Hepatocyte (in vitro differentiated cells): ENCODE measurements at regions not wholly inside any gene's neighbourhood (a gene's known extent, or its start where the extent isn't known, plus 50 kb on each side); places are given as distances from the start of the nearest gene placed in this dataset.

Source experiments
- DNase-seq: peaks from one replicate; pipeline ENCODE4 v3.0.0-alpha.2; 2016; ENCODE audit warnings: low spot score
- H2AFZ ChIP-seq: fragments of 200-600 bp; sonication (generic); 2 replicates; pipeline ENCODE4 v1.6.0; 2016; ENCODE audit warnings: antibody characterized with exemption, mild to moderate bottlenecking
- H3K27ac ChIP-seq: fragments of 200-600 bp; sonication (generic); 2 replicates; pipeline ENCODE4 v1.5.1; 2016; ENCODE audit warnings: mild to moderate bottlenecking
- H3K27me3 ChIP-seq: fragments of 200-600 bp; sonication (generic); 2 replicates; pipeline ENCODE4 v1.6.1; 2016
- H3K36me3 ChIP-seq: fragments of 200-600 bp; sonication (generic); replicated peaks from 2 replicates; pipeline ENCODE4 v1.5.1; 2016; ENCODE audit warnings: low read depth; ENCODE audit not compliant: insufficient read depth
- H3K4me1 ChIP-seq: fragments of 200-600 bp; sonication (generic); 2 replicates; pipeline ENCODE4 v1.5.1; 2016; ENCODE audit warnings: mild to moderate bottlenecking, moderate library complexity; ENCODE audit not compliant: insufficient read depth
- H3K4me2 ChIP-seq: fragments of 200-600 bp; sonication (generic); 2 replicates; pipeline ENCODE4 v1.6.0; 2016
- H3K4me3 ChIP-seq: fragments of 200-600 bp; sonication (generic); 2 replicates; pipeline ENCODE4 v1.5.1; 2016; ENCODE audit warnings: mild to moderate bottlenecking
- H3K79me2 ChIP-seq: fragments of 200-600 bp; sonication (generic); 2 replicates; pipeline ENCODE4 v1.6.0; 2017; ENCODE audit warnings: mild to moderate bottlenecking
- H3K9me2 ChIP-seq: fragments of 200-600 bp; sonication (generic); replicated peaks from 2 replicates; pipeline ENCODE4 v1.6.0; 2017; ENCODE audit warnings: mild to moderate bottlenecking; ENCODE audit not compliant: insufficient read depth
- H3K9me3 ChIP-seq: fragments of 200-600 bp; sonication (generic); 2 replicates; pipeline ENCODE4 v1.5.1; 2016; ENCODE audit warnings: low read depth, mild to moderate bottlenecking
- H4K20me1 ChIP-seq: fragments of 200-600 bp; sonication (generic); 2 replicates; pipeline ENCODE4 v1.6.0; 2016; ENCODE audit warnings: mild to moderate bottlenecking; ENCODE audit not compliant: insufficient read depth, poor library complexity, severe bottlenecking
- CTCF ChIP-seq: fragments of 200-600 bp; sonication (generic); IDR thresholded peaks from 2 replicates; pipeline ENCODE4 v1.5.1; 2016; ENCODE audit warnings: antibody characterized with exemption, mild to moderate bottlenecking; ENCODE audit not compliant: poor library complexity
- EZH2 ChIP-seq: fragments of 200-600 bp; sonication (generic); IDR thresholded peaks from 2 replicates; pipeline ENCODE4 v1.6.1; 2016; ENCODE audit warnings: antibody characterized with exemption, mild to moderate bottlenecking, borderline replicate concordance
- EZH2phosphoT487 ChIP-seq: fragments of 200-600 bp; sonication (generic); IDR thresholded peaks from one replicate; pipeline ENCODE4 v1.6.1; 2018; ENCODE audit warnings: antibody characterized with exemption, mild to moderate bottlenecking, low read depth, moderate library complexity; ENCODE audit not compliant: unreplicated experiment, severe bottlenecking
- WGBS: methylation state at CpG from one replicate; pipeline ENCODE4 v1.1.6; 2016; ENCODE audit warnings: low lambda C conversion rate; ENCODE audit errors: missing lambda C conversion rate; 5-methylcytosine and 5-hydroxymethylcytosine counted together

GRCh38 chr5:171601266-171601881 lies 181.9 kb downstream of the FGF18 start:
- no peak for DNase-seq
- Histone ChIP-seq H3K36me3 (no peaks in the 10 kb centered on the region), H3K4me1 (no peaks in the 10 kb centered on the region), H3K9me2 (no peaks in the 10 kb centered on the region), H4K20me1 (no peaks in the 10 kb centered on the region), H3K4me3 (no peak overlapping the region), H3K27me3 (peaks cover 4% of the 10 kb centered on the region), H3K9me3 (no peaks in the 10 kb centered on the region), H2AFZ (no peak overlapping the region), H3K4me2 (no peak overlapping the region), H3K27ac (no peak overlapping the region), H3K79me2 (no peaks in the 10 kb centered on the region)
- WGBS, result 88% methylated on average over 8 of the region's 9 CpGs
- TF ChIP-seq EZH2 (no peak), EZH2phosphoT487 (no peak), CTCF (no peak)

- Histone ChIP-seq H3K27me3 (peaks cover 4% of the 10 kb centered on the region), H4K20me1 (no peaks in the 10 kb centered on the region), H3K9me2 (no peaks in the 10 kb centered on the region), H3K27ac (no peak overlapping the region), H3K4me1 (no peaks in the 10 kb centered on the region), H3K4me3 (no peak overlapping the region), H3K79me2 (no peaks in the 10 kb centered on the region), H3K9me3 (no peaks in the 10 kb centered on the region), H2AFZ (no peak overlapping the region), H3K36me3 (no peaks in the 10 kb centered on the region), H3K4me2 (no peak overlapping the region)
- 92% methylated on average over 2 of the region's 2 CpGs for WGBS
- DNase-seq, result no peak
- TF ChIP-seq EZH2 (no peak), EZH2phosphoT487 (no peak), CTCF (no peak)
These were observed 182.0 kb upstream of the SMIM23 start for GRCh38 chr5:171603591-171603990.

GRCh38 chr5:171604195-171604594 lies 181.4 kb upstream of the SMIM23 start:
- H3K4me3 ChIP-seq, result no peak overlapping the region
- H3K27me3 ChIP-seq, result peaks cover 4% of the 10 kb centered on the region
- no peaks in the 10 kb centered on the region for H3K9me2 ChIP-seq
- H2AFZ ChIP-seq, result no peak overlapping the region
- no peaks in the 10 kb centered on the region for H3K4me1 ChIP-seq
- H3K4me2 ChIP-seq, result no peak overlapping the region
- no peaks in the 10 kb centered on the region for H3K9me3 ChIP-seq
- TF ChIP-seq CTCF (no peak), EZH2phosphoT487 (no peak), EZH2 (no peak)
- H3K27ac ChIP-seq, result no peak overlapping the region
- no peaks in the 10 kb centered on the region for H3K36me3 ChIP-seq
- no peak for DNase-seq
- no peaks in the 10 kb centered on the region for H3K79me2 ChIP-seq
- no peaks in the 10 kb centered on the region for H4K20me1 ChIP-seq
